Hepatocyte (in vitro differentiated cells): ENCODE measurements at regions not wholly inside any gene's neighbourhood (a gene's known extent, or its start where the extent isn't known, plus 50 kb on each side); places are given as distances from the start of the nearest gene placed in this dataset.

ENCODE experiments used
- DNase-seq: peaks from one replicate; pipeline ENCODE4 v3.0.0-alpha.2; 2016; ENCODE audit warnings: low spot score
- H2AFZ ChIP-seq: fragments of 200-600 bp; sonication (generic); 2 replicates; pipeline ENCODE4 v1.6.0; 2016; ENCODE audit warnings: antibody characterized with exemption, mild to moderate bottlenecking
- H3K27ac ChIP-seq: fragments of 200-600 bp; sonication (generic); 2 replicates; pipeline ENCODE4 v1.5.1; 2016; ENCODE audit warnings: mild to moderate bottlenecking
- H3K27me3 ChIP-seq: fragments of 200-600 bp; sonication (generic); 2 replicates; pipeline ENCODE4 v1.6.1; 2016
- H3K36me3 ChIP-seq: fragments of 200-600 bp; sonication (generic); replicated peaks from 2 replicates; pipeline ENCODE4 v1.5.1; 2016; ENCODE audit warnings: low read depth; ENCODE audit not compliant: insufficient read depth
- H3K4me1 ChIP-seq: fragments of 200-600 bp; sonication (generic); 2 replicates; pipeline ENCODE4 v1.5.1; 2016; ENCODE audit warnings: mild to moderate bottlenecking, moderate library complexity; ENCODE audit not compliant: insufficient read depth
- H3K4me2 ChIP-seq: fragments of 200-600 bp; sonication (generic); 2 replicates; pipeline ENCODE4 v1.6.0; 2016
- H3K4me3 ChIP-seq: fragments of 200-600 bp; sonication (generic); 2 replicates; pipeline ENCODE4 v1.5.1; 2016; ENCODE audit warnings: mild to moderate bottlenecking
- H3K79me2 ChIP-seq: fragments of 200-600 bp; sonication (generic); 2 replicates; pipeline ENCODE4 v1.6.0; 2017; ENCODE audit warnings: mild to moderate bottlenecking
- H3K9me2 ChIP-seq: fragments of 200-600 bp; sonication (generic); replicated peaks from 2 replicates; pipeline ENCODE4 v1.6.0; 2017; ENCODE audit warnings: mild to moderate bottlenecking; ENCODE audit not compliant: insufficient read depth
- H3K9me3 ChIP-seq: fragments of 200-600 bp; sonication (generic); 2 replicates; pipeline ENCODE4 v1.5.1; 2016; ENCODE audit warnings: low read depth, mild to moderate bottlenecking
- H4K20me1 ChIP-seq: fragments of 200-600 bp; sonication (generic); 2 replicates; pipeline ENCODE4 v1.6.0; 2016; ENCODE audit warnings: mild to moderate bottlenecking; ENCODE audit not compliant: insufficient read depth, poor library complexity, severe bottlenecking
- CTCF ChIP-seq: fragments of 200-600 bp; sonication (generic); IDR thresholded peaks from 2 replicates; pipeline ENCODE4 v1.5.1; 2016; ENCODE audit warnings: antibody characterized with exemption, mild to moderate bottlenecking; ENCODE audit not compliant: poor library complexity
- EZH2 ChIP-seq: fragments of 200-600 bp; sonication (generic); IDR thresholded peaks from 2 replicates; pipeline ENCODE4 v1.6.1; 2016; ENCODE audit warnings: antibody characterized with exemption, mild to moderate bottlenecking, borderline replicate concordance
- EZH2phosphoT487 ChIP-seq: fragments of 200-600 bp; sonication (generic); IDR thresholded peaks from one replicate; pipeline ENCODE4 v1.6.1; 2018; ENCODE audit warnings: antibody characterized with exemption, mild to moderate bottlenecking, low read depth, moderate library complexity; ENCODE audit not compliant: unreplicated experiment, severe bottlenecking
- WGBS: methylation state at CpG from one replicate; pipeline ENCODE4 v1.1.6; 2016; ENCODE audit warnings: low lambda C conversion rate; ENCODE audit errors: missing lambda C conversion rate; 5-methylcytosine and 5-hydroxymethylcytosine counted together

GRCh38 chr10:44010873-44011602, 362.4 kb upstream of the ZNF32 start:
- Histone ChIP-seq H3K36me3 (no peaks in the 10 kb centered on the region), H3K4me3 (no peak overlapping the region), H3K4me1 (peaks cover 5% of the 10 kb centered on the region), H2AFZ (no peak overlapping the region), H3K79me2 (no peaks in the 10 kb centered on the region), H3K9me2 (no peaks in the 10 kb centered on the region), H4K20me1 (no peaks in the 10 kb centered on the region), H3K27me3 (no peaks in the 10 kb centered on the region), H3K9me3 (no peaks in the 10 kb centered on the region), H3K27ac (peak overlapping the region; percentile 64), H3K4me2 (no peak overlapping the region)
- WGBS, result 66% methylated on average over 2 of the region's 2 CpGs
- no peak for DNase-seq
- no peak for TF ChIP-seq CTCF
- TF ChIP-seq EZH2phosphoT487, result no peak
- no peak for TF ChIP-seq EZH2

- no peak overlapping the region for H2AFZ ChIP-seq
- H3K9me2 ChIP-seq, result no peaks in the 10 kb centered on the region
- H3K4me2 ChIP-seq, result no peak overlapping the region
- no peaks in the 10 kb centered on the region for H3K9me3 ChIP-seq
- whole genome bisulfite sequencing, result 71% methylated on average over 8 of the region's 8 CpGs
- no peak for DNase-seq
- H3K27me3 ChIP-seq, result no peaks in the 10 kb centered on the region
- H3K4me1 ChIP-seq, result peaks cover 5% of the 10 kb centered on the region
- H4K20me1 ChIP-seq, result no peaks in the 10 kb centered on the region
- TF ChIP-seq EZH2 (no peak), EZH2phosphoT487 (no peak), CTCF (no peak)
- no peaks in the 10 kb centered on the region for H3K36me3 ChIP-seq
- H3K4me3 ChIP-seq, result no peak overlapping the region
- peak overlapping the region; percentile 64 for H3K27ac ChIP-seq
- no peaks in the 10 kb centered on the region for H3K79me2 ChIP-seq
Observed at GRCh38 chr10:44009891-44010632, 361.4 kb upstream of the ZNF32 start.

- Histone ChIP-seq H3K27me3 (no peaks in the 10 kb centered on the region), H3K4me1 (peaks cover 5% of the 10 kb centered on the region), H3K9me2 (no peaks in the 10 kb centered on the region), H3K79me2 (no peaks in the 10 kb centered on the region), H3K4me3 (no peak overlapping the region), H3K4me2 (no peak overlapping the region), H3K9me3 (no peaks in the 10 kb centered on the region), H2AFZ (no peak overlapping the region), H4K20me1 (no peaks in the 10 kb centered on the region), H3K27ac (peak overlapping the region; percentile 33), H3K36me3 (no peaks in the 10 kb centered on the region)
- no peak for TF ChIP-seq CTCF
- TF ChIP-seq EZH2phosphoT487, result no peak
- TF ChIP-seq EZH2, result no peak
- 70% methylated on average over 11 of the region's 11 CpGs for WGBS
- DNase-seq, result no peak
Observed at GRCh38 chr10:44008917-44009709, 360.4 kb upstream of the ZNF32 start.
